ENCODE measurements at regions not wholly inside any gene's neighbourhood (a gene's known extent, or its start where the extent isn't known, plus 50 kb on each side); places are given as distances from the start of the nearest gene placed in this dataset.

GRCh38 chr11:37352485-37352884, 754.4 kb upstream of the RAG2 start:
- CTCF ChIA-PET, result no interaction called here
- peaks cover 5% of the 10 kb centered on the region for H3K27me3 Mint-ChIP-seq (ENCODE audit: low read depth)
- TF ChIP-seq KAT7 (CRISPR knock-in tag; IDR thresholded peaks at IDR 0.05; ENCODE audit: borderline replicate concordance), result no peak
- TF ChIP-seq IRF2 (CRISPR knock-in tag; IDR thresholded peaks at IDR 0.05; ENCODE audit: borderline replicate concordance, low read depth), result no peak
- TF ChIP-seq ZNF138 (CRISPR knock-in tag; conservative IDR thresholded peaks at IDR 0.05), result no peak
- TF ChIP-seq ATF3 (CRISPR knock-in tag; conservative IDR thresholded peaks at IDR 0.05), result no peak
- no peak for TF ChIP-seq ESRRA (CRISPR knock-in tag; IDR thresholded peaks at IDR 0.05; ENCODE audit: borderline replicate concordance)
- TF ChIP-seq ZNF121 (CRISPR knock-in tag; IDR thresholded peaks at IDR 0.05), result no peak
- no peak for TF ChIP-seq ZNF396 (CRISPR knock-in tag; IDR thresholded peaks at IDR 0.05; ENCODE audit: borderline replicate concordance)
- TF ChIP-seq FOXK1 (CRISPR knock-in tag; IDR thresholded peaks at IDR 0.05), result no peak
- TF ChIP-seq NR3C1 (CRISPR knock-in tag; conservative IDR thresholded peaks at IDR 0.05; ENCODE audit: low read depth), result no peak
- TF ChIP-seq NFATC4 (CRISPR knock-in tag; IDR thresholded peaks at IDR 0.05), result no peak
- TF ChIP-seq, protein P1, sequence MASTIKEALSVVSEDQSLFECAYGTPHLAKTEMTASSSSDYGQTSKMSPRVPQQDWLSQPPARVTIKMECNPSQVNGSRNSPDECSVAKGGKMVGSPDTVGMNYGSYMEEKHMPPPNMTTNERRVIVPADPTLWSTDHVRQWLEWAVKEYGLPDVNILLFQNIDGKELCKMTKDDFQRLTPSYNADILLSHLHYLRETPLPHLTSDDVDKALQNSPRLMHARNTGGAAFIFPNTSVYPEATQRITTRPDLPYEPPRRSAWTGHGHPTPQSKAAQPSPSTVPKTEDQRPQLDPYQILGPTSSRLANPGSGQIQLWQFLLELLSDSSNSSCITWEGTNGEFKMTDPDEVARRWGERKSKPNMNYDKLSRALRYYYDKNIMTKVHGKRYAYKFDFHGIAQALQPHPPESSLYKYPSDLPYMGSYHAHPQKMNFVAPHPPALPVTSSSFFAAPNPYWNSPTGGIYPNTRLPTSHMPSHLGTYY (CRISPR knock-in tag; IDR thresholded peaks at IDR 0.05), result no peak
- TF ChIP-seq, protein P2, sequence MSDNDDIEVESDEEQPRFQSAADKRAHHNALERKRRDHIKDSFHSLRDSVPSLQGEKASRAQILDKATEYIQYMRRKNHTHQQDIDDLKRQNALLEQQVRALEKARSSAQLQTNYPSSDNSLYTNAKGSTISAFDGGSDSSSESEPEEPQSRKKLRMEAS (CRISPR knock-in tag; IDR thresholded peaks at IDR 0.05), result no peak
- no peak for TF ChIP-seq TP53 (CRISPR knock-in tag; IDR thresholded peaks at IDR 0.05)
- TF ChIP-seq NFYB (CRISPR knock-in tag; conservative IDR thresholded peaks at IDR 0.05; ENCODE audit: low read depth), result no peak
- TF ChIP-seq ZNF219 (CRISPR knock-in tag; IDR thresholded peaks at IDR 0.05; ENCODE audit: borderline replicate concordance), result no peak
- TF ChIP-seq JUN (CRISPR knock-in tag; IDR thresholded peaks at IDR 0.05), result no peak
- TF ChIP-seq, protein P3, sequence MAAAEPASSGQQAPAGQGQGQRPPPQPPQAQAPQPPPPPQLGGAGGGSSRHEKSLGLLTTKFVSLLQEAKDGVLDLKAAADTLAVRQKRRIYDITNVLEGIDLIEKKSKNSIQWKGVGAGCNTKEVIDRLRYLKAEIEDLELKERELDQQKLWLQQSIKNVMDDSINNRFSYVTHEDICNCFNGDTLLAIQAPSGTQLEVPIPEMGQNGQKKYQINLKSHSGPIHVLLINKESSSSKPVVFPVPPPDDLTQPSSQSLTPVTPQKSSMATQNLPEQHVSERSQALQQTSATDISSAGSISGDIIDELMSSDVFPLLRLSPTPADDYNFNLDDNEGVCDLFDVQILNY (CRISPR knock-in tag; IDR thresholded peaks at IDR 0.05), result no peak
- TF ChIP-seq, protein P4, sequence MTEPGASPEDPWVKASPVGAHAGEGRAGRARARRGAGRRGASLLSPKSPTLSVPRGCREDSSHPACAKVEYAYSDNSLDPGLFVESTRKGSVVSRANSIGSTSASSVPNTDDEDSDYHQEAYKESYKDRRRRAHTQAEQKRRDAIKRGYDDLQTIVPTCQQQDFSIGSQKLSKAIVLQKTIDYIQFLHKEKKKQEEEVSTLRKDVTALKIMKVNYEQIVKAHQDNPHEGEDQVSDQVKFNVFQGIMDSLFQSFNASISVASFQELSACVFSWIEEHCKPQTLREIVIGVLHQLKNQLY (CRISPR knock-in tag; IDR thresholded peaks at IDR 0.05), result no peak

DNA sequence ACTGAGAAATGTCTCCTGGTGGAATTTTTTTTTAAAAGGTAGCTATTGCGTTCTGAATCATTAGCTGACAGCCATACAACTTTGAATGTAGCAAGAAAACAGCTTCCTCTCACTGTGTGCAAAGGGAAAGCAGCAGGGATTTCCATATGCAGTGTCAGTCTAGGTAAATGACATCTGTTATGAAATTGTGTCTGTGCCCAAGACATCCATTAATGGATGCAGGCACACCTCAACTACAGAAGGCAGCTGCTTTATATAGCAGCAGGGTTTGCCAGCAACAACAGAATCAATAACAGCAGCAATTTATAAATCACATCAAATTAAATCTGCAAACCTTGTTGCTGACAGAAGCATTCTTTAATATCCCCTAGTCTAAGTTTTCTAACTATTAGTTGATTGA, 745.3 kb upstream of the RAG2 start:
- Mint-ChIP-seq H3K27me3 (ENCODE audit: low read depth) (no peaks in the 10 kb centered on the region; the same call in 1 of the 2 replicates), H3K9me3 (peaks cover 72% of the 10 kb centered on the region), H3K4me1 (no peaks in the 10 kb centered on the region), H3K27ac (no peak overlapping the region), H3K36me3 (peaks cover 53% of the 10 kb centered on the region), H3K4me3 (no peak overlapping the region)
- DNase-seq (ENCODE audit: low spot score), result no peak
- CTCF ChIA-PET, result no interaction called here
- POLR2A ChIA-PET, result no interaction called here
- ATAC-seq, result no peak
- TF ChIP-seq, protein P5, sequence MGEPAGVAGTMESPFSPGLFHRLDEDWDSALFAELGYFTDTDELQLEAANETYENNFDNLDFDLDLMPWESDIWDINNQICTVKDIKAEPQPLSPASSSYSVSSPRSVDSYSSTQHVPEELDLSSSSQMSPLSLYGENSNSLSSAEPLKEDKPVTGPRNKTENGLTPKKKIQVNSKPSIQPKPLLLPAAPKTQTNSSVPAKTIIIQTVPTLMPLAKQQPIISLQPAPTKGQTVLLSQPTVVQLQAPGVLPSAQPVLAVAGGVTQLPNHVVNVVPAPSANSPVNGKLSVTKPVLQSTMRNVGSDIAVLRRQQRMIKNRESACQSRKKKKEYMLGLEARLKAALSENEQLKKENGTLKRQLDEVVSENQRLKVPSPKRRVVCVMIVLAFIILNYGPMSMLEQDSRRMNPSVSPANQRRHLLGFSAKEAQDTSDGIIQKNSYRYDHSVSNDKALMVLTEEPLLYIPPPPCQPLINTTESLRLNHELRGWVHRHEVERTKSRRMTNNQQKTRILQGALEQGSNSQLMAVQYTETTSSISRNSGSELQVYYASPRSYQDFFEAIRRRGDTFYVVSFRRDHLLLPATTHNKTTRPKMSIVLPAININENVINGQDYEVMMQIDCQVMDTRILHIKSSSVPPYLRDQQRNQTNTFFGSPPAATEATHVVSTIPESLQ (CRISPR knock-in tag; IDR thresholded peaks at IDR 0.05), result no peak
- TF ChIP-seq ZNF317 (CRISPR knock-in tag; IDR thresholded peaks at IDR 0.05; ENCODE audit: borderline replicate concordance, low read depth), result no peak
- no peak for TF ChIP-seq TEAD1 (CRISPR knock-in tag; IDR thresholded peaks at IDR 0.05)
- TF ChIP-seq, protein P6, sequence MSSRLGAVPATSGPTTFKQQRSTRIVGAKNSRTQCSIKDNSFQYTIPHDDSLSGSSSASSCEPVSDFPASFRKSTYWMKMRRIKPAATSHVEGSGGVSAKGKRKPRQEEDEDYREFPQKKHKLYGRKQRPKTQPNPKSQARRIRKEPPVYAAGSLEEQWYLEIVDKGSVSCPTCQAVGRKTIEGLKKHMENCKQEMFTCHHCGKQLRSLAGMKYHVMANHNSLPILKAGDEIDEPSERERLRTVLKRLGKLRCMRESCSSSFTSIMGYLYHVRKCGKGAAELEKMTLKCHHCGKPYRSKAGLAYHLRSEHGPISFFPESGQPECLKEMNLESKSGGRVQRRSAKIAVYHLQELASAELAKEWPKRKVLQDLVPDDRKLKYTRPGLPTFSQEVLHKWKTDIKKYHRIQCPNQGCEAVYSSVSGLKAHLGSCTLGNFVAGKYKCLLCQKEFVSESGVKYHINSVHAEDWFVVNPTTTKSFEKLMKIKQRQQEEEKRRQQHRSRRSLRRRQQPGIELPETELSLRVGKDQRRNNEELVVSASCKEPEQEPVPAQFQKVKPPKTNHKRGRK (CRISPR knock-in tag; IDR thresholded peaks at IDR 0.05; ENCODE audit: borderline replicate concordance), result no peak
- no peak for TF ChIP-seq RORB (CRISPR knock-in tag; IDR thresholded peaks at IDR 0.05)
- no peak for TF ChIP-seq SP1 (CRISPR knock-in tag; conservative IDR thresholded peaks at IDR 0.05)
- no peak for TF ChIP-seq USF1 (CRISPR knock-in tag; IDR thresholded peaks at IDR 0.05)
- TF ChIP-seq, protein P1 (CRISPR knock-in tag; IDR thresholded peaks at IDR 0.05), result no peak
- no peak for TF ChIP-seq IRF2 (CRISPR knock-in tag; IDR thresholded peaks at IDR 0.05; ENCODE audit: borderline replicate concordance, low read depth)

More at GRCh38 chr11:37352485-37352884, 754.4 kb upstream of the RAG2 start:
- POLR2A ChIA-PET, result no interaction called here
- peaks cover 50% of the 10 kb centered on the region for H3K36me3 Mint-ChIP-seq
- peaks cover 56% of the 10 kb centered on the region for H3K9me3 Mint-ChIP-seq
- H3K4me1 Mint-ChIP-seq, result no peaks in the 10 kb centered on the region
- ATAC-seq (no peak), DNase-seq (ENCODE audit: low spot score) (no peak)
- no peak overlapping the region for H3K27ac Mint-ChIP-seq
- H3K4me3 Mint-ChIP-seq, result no peak overlapping the region

Measured in WTC11 (cell line).